ENCODE measurements at regions not wholly inside any gene's neighbourhood (a gene's known extent, or its start where the extent isn't known, plus 50 kb on each side); places are given as distances from the start of the nearest gene placed in this dataset.

DNA sequence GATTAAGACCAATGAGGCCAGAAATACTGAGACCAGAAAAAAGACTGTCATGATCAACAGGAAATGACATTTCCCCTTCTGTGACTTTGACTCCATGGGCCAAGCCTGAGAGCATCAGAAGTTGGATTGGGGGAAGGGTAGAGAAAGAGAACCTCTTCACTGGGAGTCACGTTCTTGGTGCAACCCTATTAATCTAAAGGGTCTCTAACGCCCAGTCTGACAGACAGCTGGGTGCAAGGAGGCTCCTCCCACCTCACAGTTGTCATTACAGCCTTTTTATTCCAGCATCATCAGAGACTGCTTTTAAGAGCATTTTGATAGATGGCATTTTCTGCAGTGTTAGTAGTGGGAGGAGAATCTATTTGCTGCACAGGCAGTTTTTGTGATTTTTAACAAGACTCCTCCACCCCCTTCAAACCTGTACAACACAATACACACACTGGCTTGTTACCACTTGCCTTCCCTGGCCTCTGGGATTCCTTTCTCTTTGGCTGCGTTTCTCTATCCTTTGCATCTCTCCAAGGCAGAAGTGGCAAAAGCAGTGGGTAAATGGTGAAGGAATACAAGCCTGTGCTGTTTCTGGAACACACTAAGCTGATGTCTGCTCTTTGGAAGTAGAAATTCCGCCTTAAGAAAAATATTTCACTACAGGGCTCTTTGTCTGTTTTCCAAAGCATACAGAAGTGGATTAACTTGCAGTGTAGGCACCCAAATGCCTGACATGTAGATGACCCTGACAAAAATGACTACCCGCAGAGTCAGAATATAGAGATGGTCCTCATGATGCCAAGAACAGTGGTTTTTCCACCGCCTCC, 310.4 kb upstream of the ZNF608 start:
- Histone ChIP-seq H3K27me3 (no peaks in the 10 kb centered on the region), H3K27ac (no peak overlapping the region)

DNA sequence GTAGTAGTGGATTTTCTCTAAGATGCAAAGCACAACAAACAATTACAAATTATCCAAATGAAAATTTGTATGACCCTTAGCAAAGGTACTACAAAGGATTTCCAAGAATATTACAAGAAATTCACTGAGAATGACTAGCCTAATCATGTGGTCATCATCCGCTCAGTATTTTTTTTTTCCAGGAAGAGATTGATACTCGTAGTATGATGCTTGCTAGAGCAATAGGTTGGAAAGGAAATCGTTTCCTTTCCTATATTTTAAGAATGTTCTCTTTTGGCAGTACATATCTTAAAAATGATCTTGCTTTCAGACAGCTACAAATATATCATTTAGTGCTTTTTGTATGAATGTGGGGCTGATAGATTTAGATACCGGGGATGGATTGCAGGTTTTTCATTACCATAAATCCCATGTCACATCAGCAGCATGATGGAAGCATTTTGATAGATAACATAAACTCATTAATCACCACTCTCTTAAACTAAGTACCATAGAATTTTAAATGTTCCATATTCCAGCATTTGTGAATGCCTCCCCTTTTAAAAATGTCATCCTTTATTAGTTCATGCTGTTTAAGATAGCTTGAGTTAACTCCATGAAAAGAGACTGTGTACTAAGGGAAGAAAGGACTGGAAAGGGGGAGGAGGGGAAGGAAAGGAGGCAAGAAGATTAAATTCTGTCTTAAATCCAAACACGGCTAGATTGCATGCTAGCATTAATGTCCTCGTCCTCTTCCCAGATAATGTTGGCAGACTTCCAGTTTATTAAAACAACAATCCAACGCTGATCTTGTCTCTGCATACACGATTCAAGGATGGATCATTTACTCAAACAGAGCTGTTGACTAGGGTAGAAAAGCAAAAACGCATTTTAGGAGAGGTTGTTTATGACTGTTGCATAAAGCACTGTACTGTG, 311.7 kb upstream of the ZNF608 start:
- no peak overlapping the region for H3K4me3 ChIP-seq (replicated peaks in 1 of 3)
- intact Hi-C loops (cut with DNase I) = no loop called here
- H3K27me3 ChIP-seq = no peaks in the 10 kb centered on the region
- DNase-seq = no peak
- H3K27ac ChIP-seq = no peak overlapping the region
- WGBS, 2 donors = 36 to 46% methylated on average over 9 of the region's 9 CpGs
- TF ChIP-seq, protein P1, sequence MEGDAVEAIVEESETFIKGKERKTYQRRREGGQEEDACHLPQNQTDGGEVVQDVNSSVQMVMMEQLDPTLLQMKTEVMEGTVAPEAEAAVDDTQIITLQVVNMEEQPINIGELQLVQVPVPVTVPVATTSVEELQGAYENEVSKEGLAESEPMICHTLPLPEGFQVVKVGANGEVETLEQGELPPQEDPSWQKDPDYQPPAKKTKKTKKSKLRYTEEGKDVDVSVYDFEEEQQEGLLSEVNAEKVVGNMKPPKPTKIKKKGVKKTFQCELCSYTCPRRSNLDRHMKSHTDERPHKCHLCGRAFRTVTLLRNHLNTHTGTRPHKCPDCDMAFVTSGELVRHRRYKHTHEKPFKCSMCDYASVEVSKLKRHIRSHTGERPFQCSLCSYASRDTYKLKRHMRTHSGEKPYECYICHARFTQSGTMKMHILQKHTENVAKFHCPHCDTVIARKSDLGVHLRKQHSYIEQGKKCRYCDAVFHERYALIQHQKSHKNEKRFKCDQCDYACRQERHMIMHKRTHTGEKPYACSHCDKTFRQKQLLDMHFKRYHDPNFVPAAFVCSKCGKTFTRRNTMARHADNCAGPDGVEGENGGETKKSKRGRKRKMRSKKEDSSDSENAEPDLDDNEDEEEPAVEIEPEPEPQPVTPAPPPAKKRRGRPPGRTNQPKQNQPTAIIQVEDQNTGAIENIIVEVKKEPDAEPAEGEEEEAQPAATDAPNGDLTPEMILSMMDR (IDR thresholded peaks at IDR 0.05) = no peak
- no peak for TF ChIP-seq POLR2A (IDR thresholded peaks at IDR 0.05)
- no peaks in the 10 kb centered on the region for H3K9me3 ChIP-seq
- H3K4me1 ChIP-seq = peaks cover 0 to 25% of the 10 kb centered on the region in 2 donors
- no peaks in the 10 kb centered on the region for H3K36me3 ChIP-seq

More for the DNA sequence above, 310.4 kb upstream of the ZNF608 start:
- intact Hi-C loops (cut with DNase I) = no loop called here
- H3K4me3 ChIP-seq (replicated peaks in 1 of 3) = no peak overlapping the region
- no peaks in the 10 kb centered on the region for H3K36me3 ChIP-seq
- H3K9me3 ChIP-seq = no peaks in the 10 kb centered on the region
- 74 to 77% methylated on average over 6 of the region's 6 CpGs for WGBS, 2 donors
- TF ChIP-seq POLR2A (IDR thresholded peaks at IDR 0.05) = no peak
- TF ChIP-seq, protein P1 (IDR thresholded peaks at IDR 0.05) = no peak
- DNase-seq = no peak
- H3K4me1 ChIP-seq = peaks cover 0 to 25% of the 10 kb centered on the region in 2 donors

DNA sequence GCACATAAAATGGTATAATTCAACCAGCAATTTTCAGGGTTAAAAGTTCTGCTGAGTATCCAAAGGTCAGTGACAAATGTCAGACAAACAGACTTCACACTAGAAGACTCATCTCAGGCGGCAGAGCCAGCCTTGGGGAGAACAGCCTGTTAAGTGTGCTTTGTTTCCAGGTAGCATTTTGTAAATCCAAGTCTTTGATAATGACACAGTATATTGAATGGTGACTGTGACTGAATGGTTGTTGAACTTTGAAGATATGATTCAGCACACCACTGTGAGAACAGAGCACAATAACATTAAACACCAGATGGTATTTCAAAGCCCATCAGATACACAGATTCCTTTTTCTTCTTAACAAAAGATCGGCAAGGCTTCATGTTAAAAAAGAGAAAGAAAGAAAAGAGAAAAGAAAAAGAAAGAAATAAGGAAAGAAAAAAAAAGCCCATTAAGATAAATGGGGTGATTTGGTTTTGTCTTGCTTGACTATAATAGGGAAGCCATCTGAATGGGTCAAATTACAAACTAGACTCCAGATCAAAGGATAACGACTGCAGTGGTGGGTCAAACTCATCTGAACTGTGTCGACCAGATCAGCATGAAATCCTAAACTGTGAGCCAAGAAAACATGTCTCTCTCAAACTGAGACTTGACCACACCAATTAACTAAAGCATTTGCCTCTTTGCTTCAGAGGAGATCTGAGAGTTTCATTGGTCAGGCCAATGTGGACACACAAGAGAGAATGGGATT, 313.0 kb upstream of the ZNF608 start:
- 39 to 43% methylated on average over 4 of the region's 4 CpGs for WGBS, 2 donors
- Histone ChIP-seq H3K4me3 (replicated peaks in 1 of 3) (no peak overlapping the region), H3K4me1 (peaks cover 0 to 25% of the 10 kb centered on the region in 2 donors), H3K27ac (no peak overlapping the region), H3K9me3 (no peaks in the 10 kb centered on the region), H3K27me3 (no peaks in the 10 kb centered on the region), H3K36me3 (no peaks in the 10 kb centered on the region)
- intact Hi-C loops (cut with DNase I) = no loop called here
- DNase-seq = no peak
- no peak for TF ChIP-seq POLR2A (IDR thresholded peaks at IDR 0.05)
- TF ChIP-seq, protein P1 (IDR thresholded peaks at IDR 0.05) = no peak

DNA sequence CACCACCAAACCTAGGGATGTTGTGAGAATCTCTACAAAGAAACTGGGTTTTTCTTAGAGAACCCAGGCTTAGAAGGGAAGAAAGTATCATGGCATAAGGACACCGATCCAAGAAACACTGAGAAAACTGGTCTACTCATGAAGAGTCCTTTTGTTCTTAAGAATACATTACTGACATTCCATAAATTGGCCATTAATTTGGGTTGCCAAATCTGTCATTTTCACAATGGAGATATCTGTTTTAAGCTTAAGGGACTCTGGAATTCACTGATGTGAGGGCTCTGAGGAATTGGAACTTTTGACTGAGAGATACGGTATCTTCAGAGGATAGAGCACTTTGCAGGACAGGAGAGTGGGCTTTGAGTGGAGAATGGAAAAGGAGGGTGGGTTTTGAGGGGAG, 315.3 kb upstream of the ZNF608 start:
- TF ChIP-seq, protein P1 (IDR thresholded peaks at IDR 0.05) = no peak
- TF ChIP-seq POLR2A (IDR thresholded peaks at IDR 0.05) = no peak
- WGBS, 2 donors = 98% methylated on average over 2 of the region's 2 CpGs
- intact Hi-C loops (cut with DNase I) = no loop called here

More for the DNA sequence above, 315.3 kb upstream of the ZNF608 start:
- no peaks in the 10 kb centered on the region for H3K36me3 ChIP-seq
- DNase-seq = no peak
- no peak overlapping the region for H3K4me3 ChIP-seq (replicated peaks in 1 of 3)
- peaks cover 0 to 21% of the 10 kb centered on the region in 2 donors for H3K4me1 ChIP-seq
- no peaks in the 10 kb centered on the region for H3K9me3 ChIP-seq
- H3K27me3 ChIP-seq = no peaks in the 10 kb centered on the region
- no peak overlapping the region for H3K27ac ChIP-seq
